NCI-H446 (cell line): ENCODE measurements at regions not wholly inside any gene's neighbourhood (a gene's known extent, or its start where the extent isn't known, plus 50 kb on each side); places are given as distances from the start of the nearest gene placed in this dataset.

ENCODE experiments used
- DNase-seq, 2 experiments: peaks; one replicate each; lab custom pipeline; 2025; lab: John Stamatoyannopoulos, UW

- DNase-seq, result no peak
Measured at GRCh38 chr2:34403512-34403911, 804.4 kb upstream of the FAM98A start.

DNA sequence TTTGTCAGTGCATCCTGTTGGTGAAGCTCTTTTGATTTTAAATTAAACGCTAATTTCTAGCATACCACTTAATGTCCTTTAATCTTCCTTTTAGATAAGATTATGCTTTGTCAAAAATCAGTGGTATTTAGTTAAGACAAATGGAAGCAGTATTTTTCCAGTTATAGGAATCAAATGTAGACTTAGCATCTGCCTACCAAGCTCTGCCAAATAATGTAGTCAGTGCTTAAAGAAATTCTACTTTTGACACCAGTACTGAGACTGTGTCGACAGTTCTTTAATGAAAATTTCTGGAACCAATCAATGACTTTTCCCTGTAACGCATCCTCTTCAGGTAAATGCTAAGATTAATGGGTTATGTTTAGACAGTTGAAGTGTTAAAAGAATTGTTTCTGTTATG is 803.3 kb upstream of the FAM98A start:
- DNase-seq, result no peak

- no peak for DNase-seq
Measured at GRCh38 chr2:34401186-34401585, 802.1 kb upstream of the FAM98A start.

DNA sequence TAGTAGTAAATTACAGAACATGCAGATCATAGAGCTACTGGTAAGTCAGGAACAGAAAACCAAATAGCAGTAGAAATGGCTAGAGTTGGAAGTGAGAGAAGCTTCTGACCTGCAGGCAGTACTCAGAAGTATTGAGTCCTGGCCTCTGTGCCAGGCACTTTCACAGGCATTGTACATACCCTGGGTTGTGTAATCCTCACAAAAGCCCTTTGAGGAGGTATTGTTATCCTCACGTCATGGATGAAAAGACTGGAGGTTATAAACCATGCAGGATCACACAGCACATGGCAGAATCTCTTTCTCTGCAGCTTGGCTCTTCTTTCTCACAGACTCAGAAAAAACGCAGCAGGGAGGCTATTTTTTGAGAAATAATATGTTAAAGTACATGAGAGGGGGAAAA is 789.3 kb upstream of the FAM98A start:
- no peak for DNase-seq

- no peak for DNase-seq
Measured at GRCh38 chr2:34387536-34387935, 788.4 kb upstream of the FAM98A start.

DNA sequence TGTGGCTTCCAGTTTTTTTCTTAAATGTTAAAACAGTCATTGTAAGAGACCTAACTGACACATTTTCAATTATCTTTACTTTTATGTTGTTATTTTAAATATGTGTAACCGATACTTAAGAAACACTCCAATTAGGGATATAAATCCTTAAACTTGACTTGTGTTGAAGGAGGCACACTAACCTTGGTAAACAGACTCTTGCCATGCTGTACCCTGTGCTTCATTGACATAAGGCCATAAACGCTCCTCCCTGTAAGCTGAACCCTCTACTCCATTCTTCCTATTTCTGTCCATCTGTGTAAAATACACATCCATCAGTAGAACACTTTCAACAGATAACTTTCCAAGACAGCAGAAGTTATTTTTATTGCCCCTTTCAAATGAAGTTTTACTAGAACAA is 780.5 kb upstream of the FAM98A start:
- no peak for DNase-seq

- DNase-seq, result no peak
Measured at GRCh38 chr2:34373586-34374233, 774.6 kb upstream of the FAM98A start.

GRCh38 chr2:34372967-34373366 is 773.9 kb upstream of the FAM98A start:
- no peak for DNase-seq

DNA sequence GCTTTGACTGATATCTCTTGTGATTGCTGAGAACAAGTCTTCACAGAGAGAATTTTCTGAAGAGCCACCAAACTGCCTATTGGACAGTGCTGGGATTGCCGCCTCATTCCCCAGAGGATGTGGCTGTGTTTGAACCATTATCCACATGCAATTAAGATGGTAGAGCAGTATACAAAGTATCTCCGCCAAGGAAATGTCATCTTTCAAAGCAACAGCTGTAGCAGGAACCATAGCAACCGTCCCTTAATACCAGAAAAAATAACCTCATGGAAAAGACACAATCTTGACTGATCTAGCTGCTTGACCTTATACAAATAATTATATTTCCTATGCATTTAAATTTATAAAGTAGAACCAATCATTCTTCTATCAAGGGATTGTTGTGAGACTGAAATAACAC is 772.6 kb upstream of the FAM98A start:
- no peak for DNase-seq

GRCh38 chr2:34368304-34368703 is 769.2 kb upstream of the FAM98A start:
- DNase-seq, result no peak

- no peak for DNase-seq
Measured at GRCh38 chr2:34365932-34366331, 766.8 kb upstream of the FAM98A start.

DNA sequence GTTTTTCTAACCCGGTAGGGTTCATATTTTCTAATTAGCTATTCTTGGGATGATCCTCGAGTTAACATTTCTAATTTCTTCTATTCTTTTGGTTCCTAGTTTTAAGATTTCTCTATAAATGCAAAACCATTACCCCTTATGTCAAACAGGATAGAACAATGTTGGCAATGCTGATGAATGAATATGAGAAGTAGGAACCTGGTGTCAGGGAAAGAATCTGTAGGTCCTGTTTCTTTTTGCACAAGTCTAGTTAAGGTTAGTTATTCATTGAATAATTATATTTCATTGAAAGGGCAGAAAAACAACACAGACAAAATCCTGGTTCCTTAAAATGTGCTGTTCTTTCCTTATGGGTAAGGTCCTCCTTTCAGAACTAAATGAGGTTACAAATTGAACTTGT is 766.4 kb upstream of the FAM98A start:
- no peak for DNase-seq

DNA sequence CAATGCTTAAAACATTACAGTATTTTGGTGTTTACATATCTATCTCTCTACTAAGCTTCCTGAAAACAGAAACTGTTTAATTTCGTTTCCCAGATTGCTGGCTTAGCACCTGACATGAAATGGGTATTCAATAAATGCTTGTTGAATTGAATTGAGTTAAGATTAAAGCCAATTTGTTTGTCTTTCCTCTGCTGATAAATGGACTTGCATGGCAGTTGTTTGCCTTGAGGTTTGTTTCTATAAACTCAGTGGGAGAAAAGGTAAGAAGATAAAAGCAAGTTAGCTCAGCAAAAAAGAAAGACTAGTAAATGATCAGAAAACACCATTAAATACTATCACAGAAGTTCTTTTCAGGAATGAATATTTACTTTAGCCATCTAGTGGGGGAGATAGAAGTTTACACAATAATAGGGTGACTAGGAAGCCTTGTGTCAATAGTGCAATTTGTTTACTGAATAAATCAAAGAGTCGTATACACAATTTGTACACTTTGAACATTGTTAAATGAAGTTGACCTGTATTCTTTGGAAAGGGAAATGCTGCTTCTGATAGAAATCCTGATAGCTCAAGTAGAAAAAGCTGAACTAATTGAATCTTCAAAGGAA is 754.5 kb upstream of the FAM98A start:
- no peak for DNase-seq

- DNase-seq, result no peak
Measured at GRCh38 chr2:34349527-34349926, 750.4 kb upstream of the FAM98A start.

DNA sequence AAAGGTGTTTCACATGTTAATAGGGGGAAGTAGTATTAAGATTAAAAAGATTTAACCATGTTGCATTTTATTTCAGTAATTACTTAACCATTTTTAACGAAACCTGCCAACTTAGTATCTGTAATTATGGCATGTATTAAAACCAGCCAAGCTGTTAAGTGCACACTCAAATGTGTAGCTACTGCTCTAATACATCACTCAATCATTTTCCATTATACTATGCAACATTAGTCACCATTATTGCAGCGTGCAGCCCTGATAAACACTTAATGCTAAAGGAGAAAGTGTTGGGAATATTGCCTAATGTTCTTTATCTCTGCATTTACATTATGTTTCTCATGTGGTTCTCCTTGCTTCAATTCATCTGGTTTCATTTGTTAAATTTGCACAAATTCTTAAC is 745.9 kb upstream of the FAM98A start:
- DNase-seq, result no peak

DNA sequence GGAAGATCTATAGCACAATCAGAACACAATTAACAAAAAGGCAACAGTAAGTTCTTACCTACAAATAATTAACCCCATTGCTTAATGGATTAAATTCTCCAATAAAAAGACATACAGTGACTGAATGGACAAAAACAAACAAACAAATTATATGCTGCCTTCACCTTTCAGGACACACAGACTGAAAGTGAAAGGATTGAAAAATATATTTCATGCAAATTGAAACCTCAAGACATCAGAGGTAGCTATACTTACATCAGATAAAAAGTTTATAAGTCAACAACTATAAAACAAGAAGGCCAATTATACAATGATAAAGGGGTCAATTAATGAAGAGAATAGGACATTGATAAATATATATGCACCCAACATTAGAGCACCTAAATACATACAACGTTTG is 741.2 kb upstream of the FAM98A start:
- no peak for DNase-seq

DNA sequence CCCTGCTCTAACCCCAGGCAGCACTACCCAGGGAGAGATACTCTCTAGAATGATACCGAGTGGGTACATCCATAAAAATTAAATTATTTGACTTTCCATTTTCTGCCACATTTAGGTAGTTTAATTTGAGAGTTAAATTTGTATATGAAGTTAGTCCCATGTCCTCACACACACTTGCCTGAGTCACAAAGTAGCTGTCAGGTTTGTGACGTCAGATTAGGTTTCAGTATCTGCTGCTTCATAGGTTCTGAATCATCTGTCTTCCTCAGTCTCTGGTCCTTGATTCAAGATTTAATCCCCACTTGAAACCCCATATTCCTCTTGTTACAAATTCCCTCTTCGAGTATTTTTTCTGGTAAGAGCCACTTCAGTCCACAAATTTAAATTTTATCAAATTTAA is 738.6 kb upstream of the FAM98A start:
- DNase-seq, result no peak

DNA sequence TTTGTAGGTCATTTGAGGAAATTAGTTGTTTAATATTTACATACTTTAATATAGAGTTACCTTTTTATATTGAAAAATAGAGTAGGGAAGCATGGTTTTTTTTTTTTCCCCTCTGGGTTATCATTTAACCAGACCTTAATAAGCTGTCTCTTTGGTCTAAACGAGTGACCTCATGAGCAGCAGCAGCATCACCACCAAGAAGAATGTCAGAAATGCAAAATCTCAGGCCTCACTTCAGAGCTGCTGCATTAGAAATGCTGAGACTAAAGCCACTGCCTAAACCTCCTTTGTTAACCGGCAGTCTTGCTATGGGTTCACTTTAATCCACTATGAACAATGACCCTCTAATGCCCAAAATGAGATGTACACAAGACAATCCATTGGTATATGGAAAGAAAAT is 733.7 kb upstream of the FAM98A start:
- no peak for DNase-seq

DNA sequence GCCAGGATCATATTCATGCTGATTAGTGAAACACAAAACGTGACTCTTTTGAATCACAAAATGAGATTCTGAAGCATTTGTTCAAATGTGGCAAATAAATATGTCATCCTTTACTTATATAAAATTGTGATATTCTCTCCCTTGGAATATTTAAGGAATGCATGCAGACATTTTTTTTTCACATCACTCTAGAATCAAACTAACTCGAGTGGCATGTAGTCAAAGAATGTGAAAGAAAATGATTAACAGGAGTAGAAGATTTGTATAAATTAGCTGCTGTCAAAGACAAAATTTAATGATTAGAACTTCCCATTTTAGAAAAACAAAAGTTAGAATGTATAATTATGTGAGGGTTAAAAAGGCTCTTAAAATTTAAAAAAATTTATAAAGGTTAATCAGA is 721.0 kb upstream of the FAM98A start:
- DNase-seq, result no peak

GRCh38 chr2:34317797-34318196 is 718.7 kb upstream of the FAM98A start:
- DNase-seq, result no peak

- no peak for DNase-seq
Measured at GRCh38 chr2:34316788-34317187, 717.7 kb upstream of the FAM98A start.

- DNase-seq, result no peak
Measured at GRCh38 chr2:34311816-34312215, 712.7 kb upstream of the FAM98A start.

DNA sequence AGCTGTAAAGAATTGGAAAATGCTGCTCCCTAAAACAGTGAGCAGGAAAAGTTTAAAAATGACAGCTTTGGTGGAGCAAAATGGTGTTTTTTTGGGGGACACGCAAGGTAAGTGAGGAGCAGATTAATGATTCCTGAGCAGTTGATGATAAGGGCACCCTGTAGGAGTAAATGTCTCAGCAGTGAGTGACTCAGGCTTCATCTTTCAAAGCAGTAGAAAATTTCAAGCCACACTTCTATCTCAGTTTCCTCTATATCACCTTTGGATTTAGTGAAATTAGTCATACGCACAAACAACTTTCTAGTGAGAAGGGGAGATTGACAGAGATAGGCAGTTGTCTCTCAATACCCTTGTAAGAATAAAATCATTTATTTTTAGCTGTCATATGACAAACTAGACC is 709.0 kb upstream of the FAM98A start:
- DNase-seq, result no peak

DNA sequence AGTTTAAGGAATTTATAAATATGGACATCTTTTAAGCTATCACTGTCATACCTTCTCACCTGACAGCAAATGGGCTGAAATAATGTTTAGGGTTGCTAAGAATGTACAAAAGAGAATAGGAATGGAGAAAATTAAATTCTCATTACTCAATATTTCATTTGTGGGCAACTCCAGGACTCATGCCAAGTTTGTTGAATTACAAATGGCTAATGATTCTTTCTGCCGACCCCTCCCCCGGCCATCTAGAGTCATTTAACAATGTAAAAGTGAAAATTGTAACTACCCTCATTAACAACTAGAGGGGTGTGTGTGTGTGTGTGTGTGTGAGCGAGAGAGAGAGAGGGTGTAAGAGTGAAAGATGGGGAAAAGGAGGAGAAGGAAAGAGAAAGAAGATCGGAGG is 708.5 kb upstream of the FAM98A start:
- no peak for DNase-seq
